DND-41 (cell line): ENCODE measurements at regions not wholly inside any gene's neighbourhood (a gene's known extent, or its start where the extent isn't known, plus 50 kb on each side); places are given as distances from the start of the nearest gene placed in this dataset.

ENCODE experiments used
- EZH2 ChIP-seq: IDR thresholded peaks from 3 replicates; pipeline ENCODE4 v1.6.1; 2012; ENCODE audit warnings: borderline replicate concordance, low read depth, mild to moderate bottlenecking, moderate library complexity, low read length, inconsistent platforms; ENCODE audit not compliant: severe bottlenecking
- TF ChIP-seq, protein P1 (sequence below): IDR thresholded peaks from 2 replicates; pipeline ENCODE4 v1.5.1; 2012; ENCODE audit warnings: borderline replicate concordance, low read length, moderate library complexity, mild to moderate bottlenecking; ENCODE audit not compliant: poor library complexity, severe bottlenecking; ENCODE audit errors: extremely low read depth

- TF ChIP-seq, protein P1, sequence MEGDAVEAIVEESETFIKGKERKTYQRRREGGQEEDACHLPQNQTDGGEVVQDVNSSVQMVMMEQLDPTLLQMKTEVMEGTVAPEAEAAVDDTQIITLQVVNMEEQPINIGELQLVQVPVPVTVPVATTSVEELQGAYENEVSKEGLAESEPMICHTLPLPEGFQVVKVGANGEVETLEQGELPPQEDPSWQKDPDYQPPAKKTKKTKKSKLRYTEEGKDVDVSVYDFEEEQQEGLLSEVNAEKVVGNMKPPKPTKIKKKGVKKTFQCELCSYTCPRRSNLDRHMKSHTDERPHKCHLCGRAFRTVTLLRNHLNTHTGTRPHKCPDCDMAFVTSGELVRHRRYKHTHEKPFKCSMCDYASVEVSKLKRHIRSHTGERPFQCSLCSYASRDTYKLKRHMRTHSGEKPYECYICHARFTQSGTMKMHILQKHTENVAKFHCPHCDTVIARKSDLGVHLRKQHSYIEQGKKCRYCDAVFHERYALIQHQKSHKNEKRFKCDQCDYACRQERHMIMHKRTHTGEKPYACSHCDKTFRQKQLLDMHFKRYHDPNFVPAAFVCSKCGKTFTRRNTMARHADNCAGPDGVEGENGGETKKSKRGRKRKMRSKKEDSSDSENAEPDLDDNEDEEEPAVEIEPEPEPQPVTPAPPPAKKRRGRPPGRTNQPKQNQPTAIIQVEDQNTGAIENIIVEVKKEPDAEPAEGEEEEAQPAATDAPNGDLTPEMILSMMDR: no peak
- TF ChIP-seq EZH2: no peak
Measured at GRCh38 chr10:130744631-130745030, 566.9 kb downstream of the TCERG1L start.
